ENCODE measurements at regions not wholly inside any gene's neighbourhood (a gene's known extent, or its start where the extent isn't known, plus 50 kb on each side); places are given as distances from the start of the nearest gene placed in this dataset.

GRCh38 chr3:61372723-61373122 lies 121.5 kb upstream of the FHIT start:
- in situ Hi-C loops (cut with HindIII; ENCODE audit: extremely low pct_ligation_motif_present, low pct_unique_long_range_greater_than_20kb) (loop anchor here (10.0 kb wide), 1 partner anchor 618 kb away; no protein-coding TSS in a partner anchor), intact Hi-C loops (cut with micrococcal nuclease; ENCODE audit: unreplicated experiment) (loop anchor here (5.0 kb wide), 2 partner anchors 120 to 200 kb away; partner anchors contain the start of gene FHIT)
- no peak for FAIRE-seq
- Histone ChIP-seq H3K27ac (ENCODE audit: extremely low read length, insufficient read depth, low read length) (no peak overlapping the region), H3K9me3 (ENCODE audit: low read length) (no peaks in the 10 kb centered on the region), H4K20me1 (ENCODE audit: insufficient read depth, low read length) (no peaks in the 10 kb centered on the region), H2AFZ (ENCODE audit: low read length) (no peak overlapping the region), H3K4me3 (replicated peaks in 1 of 3; ENCODE audit: insufficient read depth in 1 of 3, low read depth in 2 of 3, low read length in 3 of 3) (no peak overlapping the region), H3K4me1 (ENCODE audit: insufficient read depth, low read length) (no peaks in the 10 kb centered on the region), H3K4me2 (ENCODE audit: low read depth, low read length) (no peak overlapping the region), H3K9ac (ENCODE audit: insufficient read depth, low read depth, low read length) (no peak overlapping the region), H3K79me2 (ENCODE audit: insufficient read depth, low read length) (no peaks in the 10 kb centered on the region), H3K27me3 (ENCODE audit: control insufficient read depth in 1 of 2, insufficient read depth in 2 of 2, low read length in 2 of 2) (no peaks in the 10 kb centered on the region), H3K36me3 (replicated peaks in 1 of 2; ENCODE audit: control insufficient read depth in 1 of 2, insufficient read depth in 2 of 2, low read length in 2 of 2) (no peaks in the 10 kb centered on the region)
- POLR2A ChIA-PET: no interaction called here
- no TSS peak for BruUV-seq (replicated peaks)
- CTCF ChIA-PET (ENCODE audit: low intra/inter-chr PET ratio, low total read pairs): no interaction called here
- ATAC-seq: no peak
- 33% methylated on average over 1 of the region's 1 CpG for WGBS (ENCODE audit: low lambda C conversion rate)
- DNase-seq (ENCODE audit: low spot score): no peak
- peak; percentile 74 to 90; a peak in 3 of 4 replicates for TF ChIP-seq MAFK (conservative IDR thresholded peaks at IDR 0.05 in 1 of 2, IDR thresholded peaks at IDR 0.05 in 1 of 2; ENCODE audit: low read length in 2 of 2)
- TF ChIP-seq MAFF (IDR thresholded peaks at IDR 0.05; ENCODE audit: low read depth, low read length): peak; percentile 84
- TF ChIP-seq, protein P1, sequence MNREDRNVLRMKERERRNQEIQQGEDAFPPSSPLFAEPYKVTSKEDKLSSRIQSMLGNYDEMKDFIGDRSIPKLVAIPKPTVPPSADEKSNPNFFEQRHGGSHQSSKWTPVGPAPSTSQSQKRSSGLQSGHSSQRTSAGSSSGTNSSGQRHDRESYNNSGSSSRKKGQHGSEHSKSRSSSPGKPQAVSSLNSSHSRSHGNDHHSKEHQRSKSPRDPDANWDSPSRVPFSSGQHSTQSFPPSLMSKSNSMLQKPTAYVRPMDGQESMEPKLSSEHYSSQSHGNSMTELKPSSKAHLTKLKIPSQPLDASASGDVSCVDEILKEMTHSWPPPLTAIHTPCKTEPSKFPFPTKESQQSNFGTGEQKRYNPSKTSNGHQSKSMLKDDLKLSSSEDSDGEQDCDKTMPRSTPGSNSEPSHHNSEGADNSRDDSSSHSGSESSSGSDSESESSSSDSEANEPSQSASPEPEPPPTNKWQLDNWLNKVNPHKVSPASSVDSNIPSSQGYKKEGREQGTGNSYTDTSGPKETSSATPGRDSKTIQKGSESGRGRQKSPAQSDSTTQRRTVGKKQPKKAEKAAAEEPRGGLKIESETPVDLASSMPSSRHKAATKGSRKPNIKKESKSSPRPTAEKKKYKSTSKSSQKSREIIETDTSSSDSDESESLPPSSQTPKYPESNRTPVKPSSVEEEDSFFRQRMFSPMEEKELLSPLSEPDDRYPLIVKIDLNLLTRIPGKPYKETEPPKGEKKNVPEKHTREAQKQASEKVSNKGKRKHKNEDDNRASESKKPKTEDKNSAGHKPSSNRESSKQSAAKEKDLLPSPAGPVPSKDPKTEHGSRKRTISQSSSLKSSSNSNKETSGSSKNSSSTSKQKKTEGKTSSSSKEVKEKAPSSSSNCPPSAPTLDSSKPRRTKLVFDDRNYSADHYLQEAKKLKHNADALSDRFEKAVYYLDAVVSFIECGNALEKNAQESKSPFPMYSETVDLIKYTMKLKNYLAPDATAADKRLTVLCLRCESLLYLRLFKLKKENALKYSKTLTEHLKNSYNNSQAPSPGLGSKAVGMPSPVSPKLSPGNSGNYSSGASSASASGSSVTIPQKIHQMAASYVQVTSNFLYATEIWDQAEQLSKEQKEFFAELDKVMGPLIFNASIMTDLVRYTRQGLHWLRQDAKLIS (CRISPR knock-in tag; IDR thresholded peaks at IDR 0.05): no peak
- no peak for TF ChIP-seq SP1 (IDR thresholded peaks at IDR 0.05)
- no peak for TF ChIP-seq SP1 (CRISPR knock-in tag; IDR thresholded peaks at IDR 0.05)
- TF ChIP-seq CCAR2 (optimal IDR thresholded peaks at IDR 0.05; ENCODE audit: low read depth, low read length): no peak
- no peak for TF ChIP-seq NFKBIZ (CRISPR knock-in tag; IDR thresholded peaks at IDR 0.05)
- TF ChIP-seq, protein P2, sequence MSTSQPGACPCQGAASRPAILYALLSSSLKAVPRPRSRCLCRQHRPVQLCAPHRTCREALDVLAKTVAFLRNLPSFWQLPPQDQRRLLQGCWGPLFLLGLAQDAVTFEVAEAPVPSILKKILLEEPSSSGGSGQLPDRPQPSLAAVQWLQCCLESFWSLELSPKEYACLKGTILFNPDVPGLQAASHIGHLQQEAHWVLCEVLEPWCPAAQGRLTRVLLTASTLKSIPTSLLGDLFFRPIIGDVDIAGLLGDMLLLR (CRISPR knock-in tag; IDR thresholded peaks at IDR 0.05): no peak
